MG63 (cell line): ENCODE measurements at regions not wholly inside any gene's neighbourhood (a gene's known extent, or its start where the extent isn't known, plus 50 kb on each side); places are given as distances from the start of the nearest gene placed in this dataset.
A peak's percentile ranks its signal among the peaks of the same experiment; 100 is the strongest.

ENCODE experiments used
- DNase-seq: peaks from one replicate; pipeline ENCODE4 v3.0.0-alpha.2; 2020
- H3K27me3 ChIP-seq: fragments of 250-450 bp; sonication (Bioruptor Pico); 2 replicates; pipeline ENCODE4 v1.5.1; 2020; ENCODE audit warnings: mild to moderate bottlenecking, moderate library complexity
- H3K36me3 ChIP-seq: fragments of 250-450 bp; sonication (Bioruptor Pico); 2 replicates; pipeline ENCODE4 v1.5.1; 2020; ENCODE audit warnings: mild to moderate bottlenecking, moderate library complexity
- H3K4me3 ChIP-seq: fragments of 250-450 bp; sonication (Bioruptor Pico); 2 replicates; pipeline ENCODE4 v1.5.1; 2020; ENCODE audit warnings: mild to moderate bottlenecking, moderate library complexity
- H3K9me3 ChIP-seq: fragments of 250-450 bp; sonication (Bioruptor Pico); 2 replicates; pipeline ENCODE4 v1.5.1; 2020; ENCODE audit warnings: mild to moderate bottlenecking, moderate library complexity

DNA sequence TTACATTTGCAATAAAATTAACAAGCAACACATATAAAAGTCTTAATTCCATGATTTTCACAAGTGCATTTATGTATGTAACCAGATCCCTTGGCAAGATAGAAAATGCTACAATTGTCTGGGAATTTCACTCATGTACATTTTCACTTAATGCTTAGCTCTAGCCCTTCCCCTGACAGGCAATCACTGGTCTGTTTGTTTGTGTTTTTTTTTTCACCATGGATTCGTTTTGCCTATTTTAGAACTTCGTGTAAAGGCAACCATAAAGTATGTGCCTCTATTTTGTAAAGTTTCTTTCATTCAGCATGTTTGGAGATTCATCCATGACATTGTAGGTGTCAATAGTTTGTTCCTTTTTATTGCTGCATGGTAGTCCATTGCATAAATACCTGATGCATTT is 260.9 kb upstream of the SLCO3A1 start:
- no peak for DNase-seq
- no peaks in the 10 kb centered on the region for H3K36me3 ChIP-seq

GRCh38 chr15:91593067-91593466 is 260.4 kb upstream of the SLCO3A1 start:
- Histone ChIP-seq H3K4me3 (no peak overlapping the region), H3K9me3 (no peaks in the 10 kb centered on the region), H3K27me3 (no peaks in the 10 kb centered on the region; the same call in none of the 2 replicates), H3K36me3 (no peaks in the 10 kb centered on the region)
- no peak for DNase-seq

More for the DNA sequence above, 260.9 kb upstream of the SLCO3A1 start:
- Histone ChIP-seq H3K4me3 (no peak overlapping the region), H3K9me3 (no peaks in the 10 kb centered on the region), H3K27me3 (peaks cover 4% of the 10 kb centered on the region)

- Histone ChIP-seq H3K36me3 (no peaks in the 10 kb centered on the region), H3K9me3 (no peaks in the 10 kb centered on the region)
Measured at GRCh38 chr15:91593653-91594052, 259.9 kb upstream of the SLCO3A1 start.

DNA sequence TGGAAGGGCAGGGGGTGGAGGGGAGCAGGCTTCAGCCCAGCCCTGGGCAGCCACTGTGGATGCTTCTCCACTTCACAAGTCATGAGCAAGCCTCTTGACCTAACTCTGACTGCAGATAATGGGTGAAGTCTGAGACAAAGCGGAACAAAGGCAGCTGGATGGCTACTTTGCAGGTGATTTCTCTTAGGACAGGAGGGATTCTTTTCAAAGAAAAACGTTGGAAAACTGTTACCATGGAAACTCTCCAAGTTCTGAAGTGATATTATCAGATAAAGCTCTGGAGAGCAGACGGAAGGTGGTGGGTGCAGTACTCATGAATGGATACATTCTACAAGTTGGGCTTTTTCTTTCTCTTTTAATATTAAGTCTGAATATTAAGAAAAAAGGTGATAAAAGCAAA is 254.2 kb upstream of the SLCO3A1 start:
- DNase-seq = no peak
- Histone ChIP-seq H3K27me3 (peaks cover 3% of the 10 kb centered on the region), H3K4me3 (no peak overlapping the region), H3K36me3 (no peaks in the 10 kb centered on the region), H3K9me3 (no peaks in the 10 kb centered on the region; the same call in 1 of the 2 replicates)

More at GRCh38 chr15:91593653-91594052, 259.9 kb upstream of the SLCO3A1 start:
- DNase-seq = no peak
- H3K4me3 ChIP-seq = no peak overlapping the region
- H3K27me3 ChIP-seq = no peaks in the 10 kb centered on the region; the same call in 1 of the 2 replicates

- H3K36me3 ChIP-seq = no peaks in the 10 kb centered on the region
- peak; percentile 13 for DNase-seq
- peaks cover 12% of the 10 kb centered on the region; the same call in 1 of the 2 replicates for H3K27me3 ChIP-seq
- no peaks in the 10 kb centered on the region; the same call in 1 of the 2 replicates for H3K9me3 ChIP-seq
- H3K4me3 ChIP-seq = no peak overlapping the region
Measured at GRCh38 chr15:91603384-91604080, 250.0 kb upstream of the SLCO3A1 start.

DNA sequence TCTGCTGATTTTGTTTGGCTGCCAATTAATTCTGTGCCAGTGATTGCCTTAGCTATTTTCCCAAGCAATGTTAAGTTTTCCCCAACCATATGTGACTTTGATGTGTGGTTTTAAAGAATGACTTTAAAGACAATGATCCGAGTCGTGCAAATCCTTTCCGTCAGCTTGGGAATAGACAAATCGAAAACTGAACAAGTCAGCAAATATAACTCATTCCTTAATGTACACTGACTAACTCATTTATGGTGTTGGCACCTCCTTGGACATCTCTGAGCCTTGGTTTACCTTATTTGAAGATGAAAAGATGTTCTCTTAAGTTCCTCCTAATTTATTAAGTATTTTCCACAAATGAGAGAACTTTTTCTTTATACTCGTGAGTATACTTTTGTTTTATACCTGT is 249.4 kb upstream of the SLCO3A1 start:
- H3K4me3 ChIP-seq = no peak overlapping the region
- no peak for DNase-seq
- peaks cover 12% of the 10 kb centered on the region; the same call in 1 of the 2 replicates for H3K27me3 ChIP-seq
- H3K36me3 ChIP-seq = no peaks in the 10 kb centered on the region
- H3K9me3 ChIP-seq = no peaks in the 10 kb centered on the region; the same call in 1 of the 2 replicates

GRCh38 chr15:91605576-91605975 is 247.9 kb upstream of the SLCO3A1 start:
- peaks cover 12% of the 10 kb centered on the region; the same call in 1 of the 2 replicates for H3K27me3 ChIP-seq
- DNase-seq = no peak
- no peaks in the 10 kb centered on the region; the same call in 1 of the 2 replicates for H3K9me3 ChIP-seq
- no peaks in the 10 kb centered on the region for H3K36me3 ChIP-seq
- no peak overlapping the region for H3K4me3 ChIP-seq

DNA sequence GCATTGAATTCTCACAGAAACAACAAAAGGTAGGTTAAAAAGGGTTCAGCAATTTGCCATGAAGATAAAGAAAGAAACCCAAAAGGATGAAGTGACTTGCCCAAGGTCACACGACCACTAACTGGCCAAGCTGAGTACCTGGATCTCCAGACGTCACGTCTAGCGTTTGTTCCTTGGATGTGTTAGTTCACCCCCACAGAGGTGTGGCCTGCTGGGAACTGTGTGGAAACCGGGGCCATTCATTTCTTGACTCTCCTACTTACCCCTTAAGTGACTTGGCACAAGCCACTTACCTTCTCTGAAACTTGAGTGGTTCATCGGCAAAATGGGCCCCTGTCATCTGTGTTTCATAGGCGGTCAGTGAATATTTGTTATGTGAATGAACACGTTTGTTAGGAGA is 244.3 kb upstream of the SLCO3A1 start:
- no peak overlapping the region for H3K4me3 ChIP-seq
- H3K27me3 ChIP-seq = peaks cover 13% of the 10 kb centered on the region; the same call in 1 of the 2 replicates
- H3K36me3 ChIP-seq = no peaks in the 10 kb centered on the region
- no peak for DNase-seq
- H3K9me3 ChIP-seq = no peaks in the 10 kb centered on the region

- Histone ChIP-seq H3K36me3 (no peaks in the 10 kb centered on the region), H3K9me3 (no peaks in the 10 kb centered on the region), H3K4me3 (no peak overlapping the region), H3K27me3 (peaks cover 13% of the 10 kb centered on the region; the same call in 1 of the 2 replicates)
- DNase-seq = no peak
Measured at GRCh38 chr15:91609966-91610365, 243.5 kb upstream of the SLCO3A1 start.

DNA sequence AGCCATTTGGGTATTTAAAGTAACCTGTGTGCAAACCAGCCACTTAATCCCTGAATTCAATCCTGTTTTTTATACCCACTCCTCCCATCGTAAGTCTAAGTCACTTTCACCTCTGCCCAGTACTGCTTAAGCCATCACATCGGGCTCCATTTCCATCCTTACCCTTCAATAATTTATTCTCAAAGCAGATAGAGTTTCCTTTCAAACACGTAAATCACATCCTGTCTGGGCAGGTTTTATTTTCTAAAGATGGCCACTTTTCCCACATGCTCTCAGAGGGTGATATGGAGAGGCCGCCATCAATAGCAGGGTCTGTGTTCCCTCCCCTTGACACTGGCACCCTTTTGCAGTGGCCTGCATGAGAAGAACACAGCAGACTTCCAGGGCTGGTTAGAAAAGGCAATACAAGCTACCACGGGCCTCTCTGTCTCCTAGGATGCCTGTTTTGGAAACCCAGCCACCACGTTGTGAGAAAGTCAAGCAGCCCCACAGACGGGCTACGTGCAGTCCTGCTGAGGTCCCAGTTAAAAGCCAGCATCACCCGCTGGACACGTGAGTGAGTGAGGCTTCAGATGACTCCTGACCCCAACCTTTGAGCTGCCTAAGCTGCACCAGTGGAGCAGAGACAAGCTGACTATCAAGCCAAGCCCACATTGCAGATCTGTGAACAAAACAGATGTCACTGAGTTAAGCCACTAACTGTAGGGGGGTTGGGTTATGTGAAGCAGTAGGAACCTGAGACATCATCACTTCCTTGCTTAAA is 241.8 kb upstream of the SLCO3A1 start:
- H3K27me3 ChIP-seq = peaks cover 9% of the 10 kb centered on the region; the same call in 1 of the 2 replicates
- H3K9me3 ChIP-seq = no peaks in the 10 kb centered on the region
- DNase-seq = no peak
- no peak overlapping the region for H3K4me3 ChIP-seq
- H3K36me3 ChIP-seq = no peaks in the 10 kb centered on the region

DNA sequence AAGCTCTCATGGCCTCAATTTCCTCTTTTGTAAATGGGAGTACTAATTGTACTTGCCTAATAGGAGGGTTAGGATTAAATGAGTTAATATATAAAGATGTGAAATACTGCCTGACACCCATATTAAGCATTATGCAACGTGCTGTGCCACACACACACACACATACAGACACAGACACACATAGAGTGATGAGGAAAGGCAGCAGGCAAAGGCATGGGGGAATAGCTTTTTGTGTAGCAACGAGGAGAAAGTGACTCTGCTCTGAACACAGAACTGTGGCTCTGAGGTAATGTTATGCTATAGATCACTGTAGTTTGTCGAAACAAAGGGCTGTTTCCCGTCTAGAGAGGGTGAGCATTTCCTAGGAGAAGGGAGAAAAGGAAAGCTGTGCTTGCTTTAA is 233.3 kb upstream of the SLCO3A1 start:
- Histone ChIP-seq H3K36me3 (no peaks in the 10 kb centered on the region), H3K4me3 (no peak overlapping the region), H3K27me3 (peaks cover 2% of the 10 kb centered on the region), H3K9me3 (no peaks in the 10 kb centered on the region)
- no peak for DNase-seq

DNA sequence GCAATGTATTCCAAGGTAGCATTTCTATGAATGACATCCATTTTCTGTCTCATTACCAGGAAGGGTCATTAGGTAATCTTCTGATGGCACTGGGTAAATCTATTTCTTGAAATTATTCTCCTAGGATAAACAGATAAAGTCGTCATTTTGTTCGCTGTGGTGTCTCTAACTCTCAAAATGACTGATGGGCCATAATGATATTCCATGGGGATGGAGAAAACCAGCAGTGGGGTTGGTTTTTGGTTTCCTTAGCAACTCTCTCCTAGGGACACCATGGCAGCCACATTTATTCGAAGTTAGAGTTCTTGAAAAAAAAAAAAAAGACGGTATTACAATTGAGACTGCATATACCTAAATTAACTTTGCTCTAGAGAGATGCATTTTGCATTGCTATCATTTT is 231.3 kb upstream of the SLCO3A1 start:
- Histone ChIP-seq H3K36me3 (no peaks in the 10 kb centered on the region), H3K4me3 (no peak overlapping the region), H3K27me3 (peaks cover 2% of the 10 kb centered on the region), H3K9me3 (no peaks in the 10 kb centered on the region)
- no peak for DNase-seq

DNA sequence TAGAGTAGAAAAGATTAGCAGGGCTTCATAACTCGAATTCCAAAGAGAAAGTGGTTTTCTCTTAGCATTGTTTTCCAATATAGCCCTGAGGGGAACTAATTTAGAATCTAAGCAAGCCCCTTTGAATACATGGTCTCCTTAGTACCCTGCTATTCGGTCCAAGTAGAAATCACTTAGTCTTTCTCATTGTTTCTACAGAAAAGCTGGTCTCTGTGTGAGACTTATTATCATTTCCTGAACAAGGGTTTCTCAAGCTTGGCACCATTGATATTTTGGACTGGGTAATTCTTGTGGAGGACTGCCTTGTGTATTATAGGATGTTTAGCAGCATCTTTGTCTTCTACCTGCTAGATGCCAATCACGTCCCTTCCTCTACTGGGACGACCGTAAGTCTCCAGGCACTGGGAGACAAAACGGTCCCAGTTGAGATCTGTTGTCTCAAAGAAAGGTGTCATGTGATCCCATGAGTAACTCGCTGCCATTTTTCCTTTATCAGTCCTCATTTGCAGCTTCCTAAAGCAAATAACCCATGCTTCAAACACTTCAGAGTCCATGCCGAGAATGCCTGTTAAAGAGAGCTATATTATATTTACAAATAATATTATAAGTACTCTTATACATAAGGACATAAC is 230.7 kb upstream of the SLCO3A1 start:
- no peaks in the 10 kb centered on the region for H3K36me3 ChIP-seq
- peaks cover 2% of the 10 kb centered on the region for H3K27me3 ChIP-seq

DNA sequence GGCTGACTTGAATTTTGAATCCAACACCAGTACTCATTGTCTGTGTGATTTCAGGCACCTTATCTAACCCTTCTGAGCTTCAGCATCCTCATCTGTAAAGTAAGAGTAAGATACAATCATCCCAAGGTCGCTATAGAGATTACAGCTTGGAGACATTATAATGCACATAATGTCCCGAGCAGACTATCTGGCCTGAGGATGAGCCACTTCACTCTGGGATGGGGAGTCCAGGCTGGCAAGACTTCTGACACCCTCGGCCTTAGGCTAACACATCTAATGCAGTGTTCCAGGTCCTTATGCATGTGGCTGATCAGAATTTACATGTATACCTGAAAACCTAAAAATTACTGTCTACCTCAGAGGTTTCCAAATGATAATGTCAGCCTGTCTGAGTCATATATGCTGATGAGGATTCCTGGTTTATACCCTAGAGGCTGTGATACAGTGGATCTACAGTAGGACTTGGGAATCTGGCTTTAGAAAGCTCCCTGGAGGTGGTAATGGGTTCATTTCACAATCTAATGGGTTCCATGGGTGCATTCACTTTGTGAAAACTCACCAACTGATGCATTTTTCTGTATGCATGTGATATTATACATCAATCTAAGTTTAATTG is 229.0 kb upstream of the SLCO3A1 start:
- peaks cover 2% of the 10 kb centered on the region for H3K27me3 ChIP-seq
- H3K9me3 ChIP-seq = no peaks in the 10 kb centered on the region
- no peaks in the 10 kb centered on the region for H3K36me3 ChIP-seq
- no peak for DNase-seq
- H3K4me3 ChIP-seq = no peak overlapping the region

More for the DNA sequence above, 230.7 kb upstream of the SLCO3A1 start:
- no peak for DNase-seq
- Histone ChIP-seq H3K9me3 (no peaks in the 10 kb centered on the region), H3K4me3 (no peak overlapping the region)

- no peak overlapping the region for H3K4me3 ChIP-seq
- H3K36me3 ChIP-seq = no peaks in the 10 kb centered on the region
- H3K9me3 ChIP-seq = no peaks in the 10 kb centered on the region
- no peaks in the 10 kb centered on the region; the same call in 1 of the 2 replicates for H3K27me3 ChIP-seq
- no peak for DNase-seq
Measured at GRCh38 chr15:91625506-91625905, 228.0 kb upstream of the SLCO3A1 start.

DNA sequence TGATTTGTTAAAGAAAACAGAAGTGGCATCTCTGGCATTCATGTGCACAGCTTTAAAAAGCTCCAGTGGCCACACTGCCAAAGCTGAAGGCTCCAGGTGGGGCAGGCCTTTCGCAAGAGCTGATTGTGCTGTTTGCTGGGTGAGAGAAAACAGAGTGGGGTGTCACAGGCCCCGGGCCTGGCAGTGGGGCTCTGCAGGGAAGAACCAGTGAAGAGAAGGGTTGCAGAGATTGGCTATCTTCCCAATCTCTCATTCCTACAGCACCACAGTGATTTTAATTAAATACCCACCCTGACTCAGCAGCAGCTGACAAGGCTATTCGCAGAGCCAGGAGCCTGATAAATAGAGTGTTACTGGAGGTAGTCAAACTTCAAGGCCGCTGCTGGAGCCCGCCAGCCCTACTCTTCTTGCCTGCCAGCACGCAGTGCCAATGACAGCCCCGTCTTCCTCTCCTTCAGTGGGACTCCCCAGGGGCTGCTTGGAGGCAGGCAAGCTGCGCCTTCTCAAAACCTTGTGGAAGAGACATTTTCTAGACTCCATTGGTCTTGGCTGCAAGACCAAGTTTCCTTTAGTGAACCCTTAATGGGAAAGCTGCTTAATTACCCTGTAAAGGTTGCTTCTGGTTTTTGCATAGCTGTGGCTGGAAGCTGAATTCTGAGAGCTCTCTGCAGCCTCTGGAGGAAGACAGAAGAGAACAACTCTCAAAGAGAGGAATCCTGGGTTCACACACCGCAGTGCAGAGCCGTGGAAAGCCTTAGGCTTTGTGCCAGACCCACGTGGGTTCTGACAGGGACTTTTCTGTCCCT is 225.8 kb upstream of the SLCO3A1 start:
- no peaks in the 10 kb centered on the region for H3K36me3 ChIP-seq
- H3K9me3 ChIP-seq = no peaks in the 10 kb centered on the region
- no peak overlapping the region for H3K4me3 ChIP-seq
- H3K27me3 ChIP-seq = no peaks in the 10 kb centered on the region
- DNase-seq = no peak
